ENCODE measurements at regions not wholly inside any gene's neighbourhood (a gene's known extent, or its start where the extent isn't known, plus 50 kb on each side); places are given as distances from the start of the nearest gene placed in this dataset.

- TF ChIP-seq CTCF (IDR thresholded peaks at IDR 0.05) (no peak), POLR2A (IDR thresholded peaks at IDR 0.05) (no peak)
These were observed 95.8 kb downstream of the S1PR1 start for GRCh38 chr1:101332633-101333032.
